Caco-2 (cell line): ENCODE measurements at regions not wholly inside any gene's neighbourhood (a gene's known extent, or its start where the extent isn't known, plus 50 kb on each side); places are given as distances from the start of the nearest gene placed in this dataset.

Experiments used
- BruUV-seq: library from RNA; stranded (reverse); fragments of 400-500 nt; replicated peaks from 2 replicates; lab custom pipeline; 2021; lab: Mats Ljungman, UMichigan
- CTCF ChIA-PET: fragments of 300-600 bp; sonication (Branson Sonifier 250); formaldehyde crosslinking; loops from one replicate; lab custom pipeline; 2022; ENCODE audit warnings: antibody characterized with exemption; lab: Charles Lee
- POLR2A ChIA-PET: fragments of 300-600 bp; sonication (Branson Sonifier 250); formaldehyde crosslinking; loops from one replicate; lab custom pipeline; 2022; ENCODE audit warnings: antibody characterized with exemption; lab: Charles Lee
- DNase-seq, 2 experiments: peaks; one replicate each; pipeline versions ENCODE4 v3.0.0 to v3.0.0-alpha.2; 2020 to 2022
- H3K27me3 ChIP-seq: replicated peaks from 2 replicates; pipeline ENCODE4 v1.6.0; 2011; ENCODE audit warnings: low read length; ENCODE audit not compliant: control insufficient read depth, insufficient read depth
- H3K36me3 ChIP-seq: 2 replicates; pipeline ENCODE4 v1.5.1; 2011; ENCODE audit warnings: low read length; ENCODE audit not compliant: control insufficient read depth, insufficient read depth
- H3K4me1 ChIP-seq: fragments of 250-450 bp; sonication (Bioruptor Pico); 2 replicates; pipeline ENCODE4 v1.5.1; 2020; ENCODE audit warnings: mild to moderate bottlenecking
- H3K4me3 ChIP-seq: 2 replicates; pipeline ENCODE4 v1.5.1; 2011; ENCODE audit warnings: low read depth, mild to moderate bottlenecking, control low read depth, low read length
- H3K9me3 ChIP-seq: fragments of 250-450 bp; sonication (Bioruptor Pico); 2 replicates; pipeline ENCODE4 v1.5.1; 2020; ENCODE audit warnings: mild to moderate bottlenecking, moderate library complexity
- H3K27ac Mint-ChIP-seq: one replicate; pipeline ENCODE4 v1.8.0; 2022; ENCODE audit warnings: mixed read lengths; ENCODE audit not compliant: unreplicated experiment
- H3K27me3 Mint-ChIP-seq: one replicate; pipeline ENCODE4 v1.8.0; 2022; ENCODE audit warnings: mixed read lengths; ENCODE audit not compliant: insufficient read depth, unreplicated experiment
- H3K36me3 Mint-ChIP-seq: one replicate; pipeline ENCODE4 v1.8.0; 2022; ENCODE audit warnings: mild to moderate bottlenecking, mixed read lengths; ENCODE audit not compliant: insufficient read depth, unreplicated experiment
- H3K4me1 Mint-ChIP-seq: one replicate; pipeline ENCODE4 v1.8.0; 2022; ENCODE audit warnings: low read depth, mixed read lengths; ENCODE audit not compliant: unreplicated experiment
- H3K4me3 Mint-ChIP-seq: one replicate; pipeline ENCODE4 v1.8.0; 2022; ENCODE audit warnings: mild to moderate bottlenecking, moderate library complexity, mixed read lengths; ENCODE audit not compliant: unreplicated experiment
- H3K9me3 Mint-ChIP-seq: one replicate; pipeline ENCODE4 v1.8.0; 2022; ENCODE audit warnings: mixed read lengths; ENCODE audit not compliant: unreplicated experiment
- CTCF ChIP-seq, 2 experiments: fragments of 200-600 bp in 1 of 2; IDR thresholded peaks; 1 replicate in 1 of 2; 2 replicates in 1 of 2; pipeline versions ENCODE4 v1.5.1 to v1.8.0; 2011 to 2022; ENCODE audit warnings: antibody characterized with exemption in 1 of 2, control low read depth in 1 of 2, inconsistent platforms in 1 of 2, low read depth in 1 of 2, low read length in 1 of 2, mild to moderate bottlenecking in 1 of 2, moderate library complexity in 1 of 2; ENCODE audit not compliant: insufficient read depth in 1 of 2, severe bottlenecking in 1 of 2, unreplicated experiment in 1 of 2
- intact Hi-C: fragments of 100-400 bp; cut with micrococcal nuclease; formaldehyde crosslinking; loops from one replicate; pipeline ENCODE4 v1.10.0; 2022; ENCODE audit not compliant: unreplicated experiment

- CTCF ChIA-PET, result no interaction called here
- H3K4me1 Mint-ChIP-seq, result peaks cover 7% of the 10 kb centered on the region
- Histone ChIP-seq H3K27me3 (peaks cover 1% of the 10 kb centered on the region; the same call in 1 of the 2 replicates), H3K36me3 (no peaks in the 10 kb centered on the region), H3K4me3 (no peak overlapping the region), H3K4me1 (peaks cover 5% of the 10 kb centered on the region), H3K9me3 (no peaks in the 10 kb centered on the region)
- no TSS peak for BruUV-seq
- H3K9me3 Mint-ChIP-seq, result no peaks in the 10 kb centered on the region
- no peak overlapping the region for H3K27ac Mint-ChIP-seq
- H3K4me3 Mint-ChIP-seq, result no peak overlapping the region
- no peak for DNase-seq
- POLR2A ChIA-PET, result no interaction called here
- H3K36me3 Mint-ChIP-seq, result no peaks in the 10 kb centered on the region
- H3K27me3 Mint-ChIP-seq, result peaks cover 6% of the 10 kb centered on the region
- intact Hi-C loops, result loop anchor here (10.0 kb wide), 1 partner anchor 157 kb away; no protein-coding TSS in a partner anchor
- no peak for TF ChIP-seq CTCF (IDR thresholded peaks at IDR 0.05; ENCODE audit: insufficient read depth in 1 of 2, low read depth in 1 of 2, low read length in 1 of 2, severe bottlenecking in 1 of 2, unreplicated experiment in 1 of 2)
Observed at GRCh38 chr1:181351740-181352139, 131.6 kb upstream of the CACNA1E start.

- ChIA-PET POLR2A (no interaction called here), CTCF (no interaction called here)
- no peak for DNase-seq
- H3K9me3 ChIP-seq, result no peaks in the 10 kb centered on the region
- H3K27me3 Mint-ChIP-seq, result peaks cover under 1% of the 10 kb centered on the region
- no peaks in the 10 kb centered on the region for H3K36me3 ChIP-seq
- H3K4me3 ChIP-seq, result no peak overlapping the region
- peaks cover 7% of the 10 kb centered on the region for H3K4me1 Mint-ChIP-seq
- H3K27me3 ChIP-seq, result no peaks in the 10 kb centered on the region; the same call in 1 of the 2 replicates
- H3K4me3 Mint-ChIP-seq, result no peak overlapping the region
- H3K36me3 Mint-ChIP-seq, result no peaks in the 10 kb centered on the region
- no peak for TF ChIP-seq CTCF (IDR thresholded peaks at IDR 0.05; ENCODE audit: insufficient read depth in 1 of 2, low read depth in 1 of 2, low read length in 1 of 2, severe bottlenecking in 1 of 2, unreplicated experiment in 1 of 2)
- no peaks in the 10 kb centered on the region for H3K9me3 Mint-ChIP-seq
- intact Hi-C loops, result loop anchor here (10.0 kb wide), 1 partner anchor 158 kb away; no protein-coding TSS in a partner anchor
- H3K27ac Mint-ChIP-seq, result no peak overlapping the region
- no TSS peak for BruUV-seq
- H3K4me1 ChIP-seq, result peaks cover 5% of the 10 kb centered on the region
Observed at GRCh38 chr1:181352695-181353094, 130.6 kb upstream of the CACNA1E start.

GRCh38 chr1:181353526-181353925 lies 129.8 kb upstream of the CACNA1E start:
- Histone ChIP-seq H3K36me3 (no peaks in the 10 kb centered on the region), H3K4me3 (no peak overlapping the region), H3K4me1 (peaks cover 5% of the 10 kb centered on the region), H3K27me3 (no peaks in the 10 kb centered on the region; the same call in 1 of the 2 replicates), H3K9me3 (no peaks in the 10 kb centered on the region)
- Mint-ChIP-seq H3K4me1 (peaks cover 7% of the 10 kb centered on the region), H3K4me3 (no peak overlapping the region), H3K27me3 (no peaks in the 10 kb centered on the region), H3K27ac (no peak overlapping the region), H3K9me3 (no peaks in the 10 kb centered on the region), H3K36me3 (no peaks in the 10 kb centered on the region)
- DNase-seq, result peak in 1 of 2 experiments; percentile 6
- no TSS peak for BruUV-seq
- POLR2A ChIA-PET, result no interaction called here
- intact Hi-C loops, result loop anchor here (10.0 kb wide), 1 partner anchor 159 kb away; no protein-coding TSS in a partner anchor
- CTCF ChIA-PET, result no interaction called here
- TF ChIP-seq CTCF (IDR thresholded peaks at IDR 0.05; ENCODE audit: insufficient read depth in 1 of 2, low read depth in 1 of 2, low read length in 1 of 2, severe bottlenecking in 1 of 2, unreplicated experiment in 1 of 2), result no peak
